KMS-11 (cell line): ENCODE measurements at regions not wholly inside any gene's neighbourhood (a gene's known extent, or its start where the extent isn't known, plus 50 kb on each side); places are given as distances from the start of the nearest gene placed in this dataset.

Experiments
- H2AFZ ChIP-seq: fragments of 200-600 bp; sonication (generic); 2 replicates; pipeline ENCODE4 v1.6.1; 2016; ENCODE audit warnings: antibody characterized with exemption, mixed run types, low read depth
- H3K27ac ChIP-seq: fragments of 200-600 bp; sonication (generic); 2 replicates; pipeline ENCODE4 v1.6.1; 2016; ENCODE audit warnings: mild to moderate bottlenecking, mixed run types
- H3K27me3 ChIP-seq: fragments of 200-600 bp; sonication (generic); 2 replicates; pipeline ENCODE4 v1.6.1; 2017; ENCODE audit warnings: mild to moderate bottlenecking, low read depth, mixed run types, moderate library complexity; ENCODE audit not compliant: insufficient read depth
- H3K36me3 ChIP-seq: fragments of 200-600 bp; sonication (generic); 2 replicates; pipeline ENCODE4 v1.6.1; 2017; ENCODE audit warnings: mild to moderate bottlenecking, mixed run types; ENCODE audit not compliant: insufficient read depth
- H3K4me1 ChIP-seq: fragments of 200-600 bp; sonication (generic); 2 replicates; pipeline ENCODE4 v1.6.1; 2016; ENCODE audit warnings: mild to moderate bottlenecking, low read depth, mixed run types; ENCODE audit not compliant: poor library complexity, severe bottlenecking
- H3K4me2 ChIP-seq: fragments of 200-600 bp; sonication (generic); 2 replicates; pipeline ENCODE4 v1.7.0; 2016; ENCODE audit warnings: mild to moderate bottlenecking, mixed run types
- H3K4me3 ChIP-seq: fragments of 200-600 bp; sonication (generic); IDR thresholded peaks from 2 replicates; pipeline ENCODE4 v1.6.1; 2017; ENCODE audit warnings: low read depth, low read length, mixed read lengths; ENCODE audit not compliant: insufficient read depth
- H3K79me2 ChIP-seq: fragments of 200-600 bp; sonication (generic); 2 replicates; pipeline ENCODE4 v1.6.1; 2016; ENCODE audit warnings: low read depth, mixed run types; ENCODE audit not compliant: insufficient read depth
- H3K9ac ChIP-seq: fragments of 200-600 bp; sonication (generic); 2 replicates; pipeline ENCODE4 v1.6.1; 2016; ENCODE audit warnings: mild to moderate bottlenecking, mixed run types
- H4K20me1 ChIP-seq: fragments of 200-600 bp; sonication (generic); 2 replicates; pipeline ENCODE4 v1.6.1; 2016; ENCODE audit warnings: mild to moderate bottlenecking, mixed run types; ENCODE audit not compliant: insufficient read depth
- TF ChIP-seq, protein P1 (sequence below): fragments of 200-600 bp; sonication (generic); conservative IDR thresholded peaks from 2 replicates; pipeline ENCODE4 v1.6.1; 2017; ENCODE audit warnings: low read depth, mild to moderate bottlenecking, antibody characterized with exemption, low read length, moderate library complexity, mixed read lengths

GRCh38 chr1:72648465-72648864 is 366.1 kb upstream of the NEGR1 start:
- Histone ChIP-seq H3K79me2 (no peaks in the 10 kb centered on the region), H4K20me1 (no peaks in the 10 kb centered on the region), H2AFZ (no peak overlapping the region), H3K27me3 (no peaks in the 10 kb centered on the region), H3K4me1 (no peaks in the 10 kb centered on the region), H3K4me3 (no peak overlapping the region), H3K27ac (no peak overlapping the region), H3K36me3 (no peaks in the 10 kb centered on the region), H3K4me2 (no peak overlapping the region), H3K9ac (no peak overlapping the region)
- TF ChIP-seq, protein P1, sequence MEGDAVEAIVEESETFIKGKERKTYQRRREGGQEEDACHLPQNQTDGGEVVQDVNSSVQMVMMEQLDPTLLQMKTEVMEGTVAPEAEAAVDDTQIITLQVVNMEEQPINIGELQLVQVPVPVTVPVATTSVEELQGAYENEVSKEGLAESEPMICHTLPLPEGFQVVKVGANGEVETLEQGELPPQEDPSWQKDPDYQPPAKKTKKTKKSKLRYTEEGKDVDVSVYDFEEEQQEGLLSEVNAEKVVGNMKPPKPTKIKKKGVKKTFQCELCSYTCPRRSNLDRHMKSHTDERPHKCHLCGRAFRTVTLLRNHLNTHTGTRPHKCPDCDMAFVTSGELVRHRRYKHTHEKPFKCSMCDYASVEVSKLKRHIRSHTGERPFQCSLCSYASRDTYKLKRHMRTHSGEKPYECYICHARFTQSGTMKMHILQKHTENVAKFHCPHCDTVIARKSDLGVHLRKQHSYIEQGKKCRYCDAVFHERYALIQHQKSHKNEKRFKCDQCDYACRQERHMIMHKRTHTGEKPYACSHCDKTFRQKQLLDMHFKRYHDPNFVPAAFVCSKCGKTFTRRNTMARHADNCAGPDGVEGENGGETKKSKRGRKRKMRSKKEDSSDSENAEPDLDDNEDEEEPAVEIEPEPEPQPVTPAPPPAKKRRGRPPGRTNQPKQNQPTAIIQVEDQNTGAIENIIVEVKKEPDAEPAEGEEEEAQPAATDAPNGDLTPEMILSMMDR = no peak

- H2AFZ ChIP-seq = no peak overlapping the region
- no peak overlapping the region for H3K4me2 ChIP-seq
- H3K36me3 ChIP-seq = no peaks in the 10 kb centered on the region
- no peak overlapping the region for H3K4me3 ChIP-seq
- TF ChIP-seq, protein P1 = no peak
- H3K27me3 ChIP-seq = no peaks in the 10 kb centered on the region
- no peaks in the 10 kb centered on the region for H3K79me2 ChIP-seq
- no peak overlapping the region for H3K9ac ChIP-seq
- H3K4me1 ChIP-seq = no peaks in the 10 kb centered on the region
- H4K20me1 ChIP-seq = no peaks in the 10 kb centered on the region
- no peak overlapping the region for H3K27ac ChIP-seq
Observed at GRCh38 chr1:72643142-72643541, 360.8 kb upstream of the NEGR1 start.

GRCh38 chr1:72637593-72637992 is 355.3 kb upstream of the NEGR1 start:
- TF ChIP-seq, protein P1 = no peak
- Histone ChIP-seq H2AFZ (no peak overlapping the region), H3K79me2 (no peaks in the 10 kb centered on the region), H4K20me1 (no peaks in the 10 kb centered on the region), H3K27ac (no peak overlapping the region), H3K36me3 (no peaks in the 10 kb centered on the region), H3K4me3 (no peak overlapping the region), H3K9ac (no peak overlapping the region), H3K27me3 (no peaks in the 10 kb centered on the region), H3K4me1 (no peaks in the 10 kb centered on the region), H3K4me2 (no peak overlapping the region)

DNA sequence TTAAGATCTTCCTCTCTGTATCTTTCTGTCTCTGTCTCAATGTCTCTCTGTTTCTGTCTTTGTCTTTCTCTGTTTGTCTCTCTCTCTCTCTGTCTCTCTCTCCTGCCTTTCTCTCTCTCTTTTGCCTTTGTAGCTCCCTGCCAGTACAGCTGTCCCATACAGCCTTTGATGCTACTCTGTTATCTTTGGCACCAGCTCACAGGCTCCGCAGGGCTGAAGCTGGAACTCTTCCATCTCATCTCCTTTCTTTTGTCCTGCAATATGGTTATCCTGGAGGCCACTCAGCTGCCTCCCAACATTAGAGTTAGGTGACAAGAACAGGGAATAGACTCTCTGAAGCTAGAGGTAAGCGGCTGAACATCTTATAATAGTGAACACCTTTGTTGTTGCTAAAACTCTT is 354.3 kb upstream of the NEGR1 start:
- Histone ChIP-seq H3K4me2 (no peak overlapping the region), H3K27me3 (no peaks in the 10 kb centered on the region), H3K27ac (no peak overlapping the region), H3K79me2 (no peaks in the 10 kb centered on the region), H4K20me1 (no peaks in the 10 kb centered on the region), H3K9ac (no peak overlapping the region), H3K4me3 (no peak overlapping the region), H3K36me3 (no peaks in the 10 kb centered on the region), H2AFZ (no peak overlapping the region), H3K4me1 (no peaks in the 10 kb centered on the region)
- TF ChIP-seq, protein P1 = no peak
